OCI-LY7 (cell line): ENCODE measurements at regions not wholly inside any gene's neighbourhood (a gene's known extent, or its start where the extent isn't known, plus 50 kb on each side); places are given as distances from the start of the nearest gene placed in this dataset.

ENCODE experiments used
- BruUV-seq: library from RNA; stranded (reverse); fragments of 400-500 nt; replicated peaks from 2 replicates; lab custom pipeline; 2021; lab: Mats Ljungman, UMichigan
- CTCF ChIA-PET: fragments of 300-600 bp; sonication (Branson Sonifier 250); formaldehyde crosslinking; loops from one replicate; lab custom pipeline; 2022; ENCODE audit warnings: antibody characterized with exemption; ENCODE audit not compliant: unreplicated experiment; lab: Charles Lee
- POLR2A ChIA-PET: fragments of 300-600 bp; sonication (Branson Sonifier 250); formaldehyde crosslinking; loops from one replicate; lab custom pipeline; 2022; ENCODE audit warnings: antibody characterized with exemption; lab: Charles Lee
- DNase-seq: peaks from one replicate; pipeline ENCODE4 v3.0.0-alpha.2; 2015; ENCODE audit warnings: low spot score
- H2AFZ ChIP-seq: fragments of 200-600 bp; sonication (generic), shearing (Covaris generic); 2 replicates; pipeline ENCODE4 v1.6.1; 2014; ENCODE audit warnings: mild to moderate bottlenecking, antibody characterized with exemption, low read length, moderate library complexity
- H3K27ac ChIP-seq: fragments of 200-600 bp; sonication (generic); 2 replicates; pipeline ENCODE4 v1.5.1; 2014; ENCODE audit warnings: mixed run types, low read depth, mild to moderate bottlenecking, moderate library complexity, low read length, inconsistent platforms; ENCODE audit not compliant: poor library complexity, severe bottlenecking
- H3K36me3 ChIP-seq: fragments of 200-600 bp; sonication (generic); 2 replicates; pipeline ENCODE4 v1.6.1; 2014; ENCODE audit warnings: mild to moderate bottlenecking, antibody characterized with exemption, low read length, moderate library complexity, mixed read lengths; ENCODE audit not compliant: insufficient read depth
- H3K4me1 ChIP-seq: fragments of 200-600 bp; sonication (generic); 2 replicates; pipeline ENCODE4 v1.5.1; 2014; ENCODE audit warnings: mild to moderate bottlenecking, low read length; ENCODE audit not compliant: insufficient read depth, poor library complexity, severe bottlenecking
- H3K4me2 ChIP-seq: fragments of 200-600 bp; sonication (generic); 2 replicates; pipeline ENCODE4 v1.6.1; 2014; ENCODE audit warnings: mild to moderate bottlenecking, low read length
- H3K4me3 ChIP-seq: fragments of 200-600 bp; sonication (generic); 2 replicates; pipeline ENCODE4 v1.5.1; 2014; ENCODE audit warnings: mild to moderate bottlenecking, low read depth, low read length; ENCODE audit not compliant: poor library complexity, severe bottlenecking
- H3K79me2 ChIP-seq: fragments of 200-600 bp; sonication (generic); 2 replicates; pipeline ENCODE4 v1.6.1; 2016; ENCODE audit warnings: low read depth, mild to moderate bottlenecking, low read length, moderate library complexity, mixed read lengths; ENCODE audit not compliant: insufficient read depth
- H3K9me2 ChIP-seq: fragments of 200-600 bp; sonication (generic); 2 replicates; pipeline ENCODE4 v1.6.1; 2016; ENCODE audit warnings: mild to moderate bottlenecking, low read length, mixed read lengths; ENCODE audit not compliant: insufficient read depth
- H3K9me3 ChIP-seq: fragments of 200-600 bp; sonication (generic); 2 replicates; pipeline ENCODE4 v1.6.1; 2014; ENCODE audit warnings: mild to moderate bottlenecking, mixed run types, low read length, mixed read lengths
- H4K20me1 ChIP-seq: fragments of 200-600 bp; sonication (generic); 2 replicates; pipeline ENCODE4 v1.6.1; 2014; ENCODE audit warnings: mild to moderate bottlenecking, antibody characterized with exemption, low read length, moderate library complexity, mixed read lengths; ENCODE audit not compliant: insufficient read depth
- EZH2phosphoT487 ChIP-seq: fragments of 200-600 bp; sonication (generic); IDR thresholded peaks from 2 replicates; pipeline ENCODE4 v1.6.1; 2018; ENCODE audit warnings: low read depth, borderline replicate concordance, mild to moderate bottlenecking, mixed run types, antibody characterized with exemption, low read length, moderate library complexity, mixed read lengths
- intact Hi-C: fragments of 100-400 bp; cut with micrococcal nuclease; formaldehyde crosslinking; loops from one replicate; pipeline ENCODE4 v1.10.0; 2022; ENCODE audit not compliant: unreplicated experiment
- TF ChIP-seq, protein P1 (sequence below): fragments of 200-600 bp; sonication (generic); conservative IDR thresholded peaks from 2 replicates; pipeline ENCODE4 v1.5.1; 2014; ENCODE audit warnings: mild to moderate bottlenecking, antibody characterized with exemption, low read length, moderate library complexity, mixed read lengths

DNA sequence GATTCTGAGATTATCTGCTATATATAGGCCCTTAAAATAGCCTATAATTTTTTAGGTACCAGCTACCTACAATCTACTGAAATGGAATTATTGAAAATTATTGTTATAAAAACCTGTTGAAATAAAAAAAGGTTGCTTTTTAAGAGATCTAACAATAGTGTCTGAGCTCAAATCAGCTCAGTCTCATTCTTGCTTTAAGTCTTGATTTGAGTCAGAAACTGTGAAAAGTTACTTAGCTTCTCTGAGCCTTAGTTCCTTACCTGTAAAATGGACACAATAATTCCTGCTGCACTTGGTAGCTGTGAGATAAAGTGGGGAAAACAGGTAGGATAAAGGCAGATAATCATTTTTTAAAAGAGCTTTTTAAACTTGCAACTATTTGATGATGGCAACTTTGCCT, 118.8 kb upstream of the UBE2E2 start:
- Histone ChIP-seq H3K27ac (no peak overlapping the region), H2AFZ (no peak overlapping the region), H3K4me2 (no peak overlapping the region), H3K9me3 (no peaks in the 10 kb centered on the region), H3K4me1 (no peaks in the 10 kb centered on the region), H3K79me2 (no peaks in the 10 kb centered on the region), H4K20me1 (no peaks in the 10 kb centered on the region), H3K9me2 (no peaks in the 10 kb centered on the region), H3K4me3 (no peak overlapping the region), H3K36me3 (no peaks in the 10 kb centered on the region)
- CTCF ChIA-PET: no interaction called here
- intact Hi-C loops: no loop called here
- POLR2A ChIA-PET: interaction anchor here (0.8 to 1.2 kb wide), 2 partner anchors 9 to 14 kb away, joined by 3 to 4 read pairs; no protein-coding TSS in a partner anchor
- BruUV-seq: no TSS peak
- TF ChIP-seq, protein P1, sequence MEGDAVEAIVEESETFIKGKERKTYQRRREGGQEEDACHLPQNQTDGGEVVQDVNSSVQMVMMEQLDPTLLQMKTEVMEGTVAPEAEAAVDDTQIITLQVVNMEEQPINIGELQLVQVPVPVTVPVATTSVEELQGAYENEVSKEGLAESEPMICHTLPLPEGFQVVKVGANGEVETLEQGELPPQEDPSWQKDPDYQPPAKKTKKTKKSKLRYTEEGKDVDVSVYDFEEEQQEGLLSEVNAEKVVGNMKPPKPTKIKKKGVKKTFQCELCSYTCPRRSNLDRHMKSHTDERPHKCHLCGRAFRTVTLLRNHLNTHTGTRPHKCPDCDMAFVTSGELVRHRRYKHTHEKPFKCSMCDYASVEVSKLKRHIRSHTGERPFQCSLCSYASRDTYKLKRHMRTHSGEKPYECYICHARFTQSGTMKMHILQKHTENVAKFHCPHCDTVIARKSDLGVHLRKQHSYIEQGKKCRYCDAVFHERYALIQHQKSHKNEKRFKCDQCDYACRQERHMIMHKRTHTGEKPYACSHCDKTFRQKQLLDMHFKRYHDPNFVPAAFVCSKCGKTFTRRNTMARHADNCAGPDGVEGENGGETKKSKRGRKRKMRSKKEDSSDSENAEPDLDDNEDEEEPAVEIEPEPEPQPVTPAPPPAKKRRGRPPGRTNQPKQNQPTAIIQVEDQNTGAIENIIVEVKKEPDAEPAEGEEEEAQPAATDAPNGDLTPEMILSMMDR: no peak
- TF ChIP-seq EZH2phosphoT487: no peak
- DNase-seq: no peak

DNA sequence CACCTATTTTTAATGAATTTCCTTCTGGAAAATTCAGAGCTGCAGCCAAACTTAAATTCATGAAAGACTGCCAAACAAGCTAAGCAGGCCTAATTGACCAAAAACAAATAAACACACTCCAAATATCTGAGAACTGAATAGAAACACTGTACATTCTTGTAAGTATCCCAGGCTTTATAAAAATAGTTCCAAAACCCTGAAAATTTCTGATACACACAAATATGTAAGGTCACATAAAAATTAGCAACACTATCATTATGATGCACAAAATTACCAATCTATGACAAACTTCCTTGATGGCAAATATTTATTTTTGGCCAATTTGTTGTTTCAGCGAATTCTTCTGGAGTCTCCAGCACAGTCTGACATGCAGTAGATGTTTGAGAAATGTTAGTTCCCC, 117.9 kb upstream of the UBE2E2 start:
- ChIA-PET CTCF (no interaction called here), POLR2A (no interaction called here)
- no peaks in the 10 kb centered on the region for H3K4me1 ChIP-seq
- intact Hi-C loops: no loop called here
- H3K79me2 ChIP-seq: no peaks in the 10 kb centered on the region
- H4K20me1 ChIP-seq: no peaks in the 10 kb centered on the region
- H3K9me3 ChIP-seq: no peaks in the 10 kb centered on the region
- no peak overlapping the region for H3K4me2 ChIP-seq
- no peak overlapping the region for H3K4me3 ChIP-seq
- H3K36me3 ChIP-seq: no peaks in the 10 kb centered on the region
- no peaks in the 10 kb centered on the region for H3K9me2 ChIP-seq
- H2AFZ ChIP-seq: no peak overlapping the region
- DNase-seq: no peak
- TF ChIP-seq EZH2phosphoT487: no peak
- TF ChIP-seq, protein P1: no peak
- no TSS peak for BruUV-seq
- H3K27ac ChIP-seq: no peak overlapping the region

DNA sequence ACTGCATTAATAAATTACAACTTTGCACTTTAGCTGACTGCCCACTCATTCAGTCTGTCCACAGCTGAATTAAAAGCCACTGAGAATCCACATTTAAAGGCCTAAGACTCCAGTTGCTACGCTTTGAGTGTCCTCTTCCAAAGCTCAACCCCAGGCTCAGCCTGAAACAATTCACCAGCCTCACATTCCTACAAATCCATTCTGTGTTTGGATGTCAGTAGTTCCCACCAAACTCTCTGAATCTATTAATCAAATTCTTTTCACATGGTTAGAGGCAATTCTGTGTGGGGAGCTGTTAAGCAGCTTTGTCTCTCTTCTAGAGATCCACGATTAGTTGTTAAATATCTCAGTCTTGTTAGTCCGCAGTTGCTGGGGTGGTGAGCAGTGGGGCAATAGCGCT, 116.8 kb upstream of the UBE2E2 start:
- H3K9me3 ChIP-seq: no peaks in the 10 kb centered on the region
- intact Hi-C loops: no loop called here
- H3K9me2 ChIP-seq: no peaks in the 10 kb centered on the region
- ChIA-PET CTCF (no interaction called here), POLR2A (interaction anchor here (0.6 to 0.7 kb wide), 5 partner anchors 13 to 1869 kb away, joined by 3 to 4 read pairs (median 3); no protein-coding TSS in a partner anchor)
- H3K79me2 ChIP-seq: no peaks in the 10 kb centered on the region
- BruUV-seq: no TSS peak
- H3K4me2 ChIP-seq: no peak overlapping the region
- H2AFZ ChIP-seq: no peak overlapping the region
- H3K27ac ChIP-seq: no peak overlapping the region
- H3K36me3 ChIP-seq: no peaks in the 10 kb centered on the region
- H3K4me1 ChIP-seq: no peaks in the 10 kb centered on the region
- no peaks in the 10 kb centered on the region for H4K20me1 ChIP-seq
- no peak for DNase-seq
- H3K4me3 ChIP-seq: no peak overlapping the region
- no peak for TF ChIP-seq EZH2phosphoT487
- TF ChIP-seq, protein P1: no peak
